ENCODE measurements at regions not wholly inside any gene's neighbourhood (a gene's known extent, or its start where the extent isn't known, plus 50 kb on each side); places are given as distances from the start of the nearest gene placed in this dataset.

- no peaks in the 10 kb centered on the region for H3K27me3 ChIP-seq (ENCODE audit: control insufficient read depth, insufficient read depth, low read length)
- no peaks in the 10 kb centered on the region for H3K36me3 ChIP-seq (ENCODE audit: control insufficient read depth, insufficient read depth, low read length)
- H3K4me3 ChIP-seq (ENCODE audit: low read depth in 2 of 2, low read length in 2 of 2): no peak overlapping the region
- in situ Hi-C loops (cut with HindIII; ENCODE audit: low pct_unique_long_range_greater_than_20kb, low sequenced_read_pairs) (no loop called here), intact Hi-C loops (cut with micrococcal nuclease; ENCODE audit: unreplicated experiment) (no loop called here)
- no peak overlapping the region for H3K27ac ChIP-seq (ENCODE audit: low read length)
- H3K9me3 ChIP-seq (ENCODE audit: control insufficient read depth, insufficient read depth, low read depth, low read length): no peaks in the 10 kb centered on the region
- ATAC-seq: no peak
- ChIA-PET CTCF (no interaction called here), POLR2A (no interaction called here)
- TF ChIP-seq SIN3A (IDR thresholded peaks at IDR 0.05; ENCODE audit: borderline replicate concordance, insufficient read depth, low read depth, low read length) (no peak), POLR2AphosphoS5 (IDR thresholded peaks at IDR 0.05; ENCODE audit: low read depth, low read length) (no peak), CTCF (IDR thresholded peaks at IDR 0.05) (no peak), TCF7L2 (IDR thresholded peaks at IDR 0.05; ENCODE audit: low read depth, low read length) (no peak), REST (IDR thresholded peaks at IDR 0.05; ENCODE audit: insufficient read depth in 1 of 2, low read depth in 2 of 2, low read length in 1 of 2) (no peak)
- H3K4me1 ChIP-seq (ENCODE audit: control insufficient read depth, insufficient read depth, low read length): no peaks in the 10 kb centered on the region
- DNase-seq (ENCODE audit: low read depth, low spot score): no peak
- no TSS peak for BruUV-seq (replicated peaks)
Measured at GRCh38 chr10:109106604-109107003, 816.7 kb downstream of the XPNPEP1 start.

- H3K27ac ChIP-seq (ENCODE audit: low read length): no peak overlapping the region
- no peak overlapping the region for H3K4me3 ChIP-seq (ENCODE audit: low read depth in 2 of 2, low read length in 2 of 2)
- ATAC-seq (no peak), DNase-seq (ENCODE audit: low read depth, low spot score) (no peak)
- H3K9me3 ChIP-seq (ENCODE audit: control insufficient read depth, insufficient read depth, low read depth, low read length): no peaks in the 10 kb centered on the region; the same call in 1 of the 2 replicates
- CTCF ChIA-PET: no interaction called here
- BruUV-seq (replicated peaks): no TSS peak
- H3K27me3 ChIP-seq (ENCODE audit: control insufficient read depth, insufficient read depth, low read length): no peaks in the 10 kb centered on the region
- in situ Hi-C loops (cut with HindIII; ENCODE audit: low pct_unique_long_range_greater_than_20kb, low sequenced_read_pairs) (no loop called here), intact Hi-C loops (cut with micrococcal nuclease; ENCODE audit: unreplicated experiment) (no loop called here)
- no peaks in the 10 kb centered on the region for H3K36me3 ChIP-seq (ENCODE audit: control insufficient read depth, insufficient read depth, low read length)
- TF ChIP-seq TCF7L2 (IDR thresholded peaks at IDR 0.05; ENCODE audit: low read depth, low read length) (no peak), REST (IDR thresholded peaks at IDR 0.05; ENCODE audit: insufficient read depth in 1 of 2, low read depth in 2 of 2, low read length in 1 of 2) (no peak), POLR2AphosphoS5 (IDR thresholded peaks at IDR 0.05; ENCODE audit: low read depth, low read length) (no peak), CTCF (IDR thresholded peaks at IDR 0.05) (no peak), SIN3A (IDR thresholded peaks at IDR 0.05; ENCODE audit: borderline replicate concordance, insufficient read depth, low read depth, low read length) (no peak)
- POLR2A ChIA-PET: no interaction called here
- no peaks in the 10 kb centered on the region for H3K4me1 ChIP-seq (ENCODE audit: control insufficient read depth, insufficient read depth, low read length)
Measured at GRCh38 chr10:109105725-109106124, 817.6 kb downstream of the XPNPEP1 start.

Measured in Panc1 (cell line).